OCI-LY3 (cell line): ENCODE measurements at regions not wholly inside any gene's neighbourhood (a gene's known extent, or its start where the extent isn't known, plus 50 kb on each side); places are given as distances from the start of the nearest gene placed in this dataset.

ENCODE experiments used
- H2AFZ ChIP-seq: fragments of 200-600, 300-600 bp; shearing (Covaris generic); 2 replicates; pipeline ENCODE4 v1.6.0; 2014; ENCODE audit warnings: antibody characterized with exemption, low read depth, low read length
- H3K27ac ChIP-seq: fragments of 200-600, 300-600 bp; sonication (generic); 2 replicates; pipeline ENCODE4 v1.5.1; 2014; ENCODE audit warnings: mild to moderate bottlenecking, low read length, moderate library complexity, mixed read lengths
- H3K27me3 ChIP-seq: fragments of 200-600, 300-600 bp; sonication (generic); 2 replicates; pipeline ENCODE4 v1.6.1; 2014; ENCODE audit warnings: low read depth, low read length, mixed read lengths
- H3K36me3 ChIP-seq: fragments of 200-600, 300-600 bp; sonication (generic); replicated peaks from 2 replicates; pipeline ENCODE3; 2014; ENCODE audit warnings: low read depth, low read length, mixed read lengths
- H3K4me1 ChIP-seq: fragments of 300-600, 200-600 bp; sonication (generic); 2 replicates; pipeline ENCODE4 v1.6.1; 2014; ENCODE audit warnings: low read length, mixed read lengths
- H3K4me2 ChIP-seq: fragments of 200-600, 300-600 bp; sonication (generic); 2 replicates; pipeline ENCODE4 v1.6.1; 2014; ENCODE audit warnings: low read length, mixed read lengths
- H3K4me3 ChIP-seq: fragments of 300-600, 200-600 bp; sonication (generic); 2 replicates; pipeline ENCODE4 v1.5.1; 2014; ENCODE audit warnings: antibody characterized with exemption, mild to moderate bottlenecking, low read length, moderate library complexity
- H3K79me2 ChIP-seq: fragments of 300-600, 200-600 bp; shearing (Covaris generic); 2 replicates; pipeline ENCODE4 v1.6.1; 2014; ENCODE audit warnings: mild to moderate bottlenecking, low read length, mixed read lengths
- H3K9ac ChIP-seq: fragments of 300-600, 200-600 bp; shearing (Covaris generic); 2 replicates; pipeline ENCODE4 v1.6.0; 2014; ENCODE audit warnings: mild to moderate bottlenecking, low read length, moderate library complexity
- H3K9me3 ChIP-seq: fragments of 200-600, 300-600 bp; shearing (Covaris generic); 2 replicates; pipeline ENCODE4 v1.6.1; 2014; ENCODE audit warnings: low read length, mixed read lengths; ENCODE audit not compliant: insufficient read depth
- H4K20me1 ChIP-seq: fragments of 200-600, 300-600 bp; sonication (generic); 2 replicates; pipeline ENCODE4 v1.6.1; 2016; ENCODE audit warnings: low read length, mixed read lengths; ENCODE audit not compliant: insufficient read depth
- CTCF ChIP-seq: fragments of 200-600, 300-600 bp; sonication (generic); IDR thresholded peaks from 2 replicates; pipeline ENCODE4 v1.5.1; 2014; ENCODE audit warnings: antibody characterized with exemption, low read length, low read depth
- EZH2phosphoT487 ChIP-seq: fragments of 200-600 bp; shearing (Covaris generic); IDR thresholded peaks from 2 replicates; pipeline ENCODE4 v1.6.1; 2018; ENCODE audit warnings: antibody characterized with exemption, mixed run types, low read depth

GRCh38 chr4:186885289-186885688 is 161.6 kb upstream of the FAT1 start:
- no peak overlapping the region for H2AFZ ChIP-seq
- no peaks in the 10 kb centered on the region for H3K9me3 ChIP-seq
- no peak overlapping the region for H3K9ac ChIP-seq
- H3K79me2 ChIP-seq: no peaks in the 10 kb centered on the region
- no peak overlapping the region for H3K4me2 ChIP-seq
- H3K4me1 ChIP-seq: no peaks in the 10 kb centered on the region
- H3K4me3 ChIP-seq: no peak overlapping the region
- no peak for TF ChIP-seq CTCF
- TF ChIP-seq EZH2phosphoT487: no peak
- H4K20me1 ChIP-seq: no peaks in the 10 kb centered on the region
- H3K36me3 ChIP-seq: no peaks in the 10 kb centered on the region
- no peaks in the 10 kb centered on the region for H3K27me3 ChIP-seq
- H3K27ac ChIP-seq: no peak overlapping the region

GRCh38 chr4:186886759-186887158 is 163.1 kb upstream of the FAT1 start:
- no peaks in the 10 kb centered on the region for H4K20me1 ChIP-seq
- no peak overlapping the region for H3K27ac ChIP-seq
- no peaks in the 10 kb centered on the region for H3K4me1 ChIP-seq
- H3K4me3 ChIP-seq: no peak overlapping the region
- no peak overlapping the region for H2AFZ ChIP-seq
- no peak overlapping the region for H3K9ac ChIP-seq
- H3K79me2 ChIP-seq: no peaks in the 10 kb centered on the region
- no peaks in the 10 kb centered on the region for H3K27me3 ChIP-seq
- no peaks in the 10 kb centered on the region for H3K9me3 ChIP-seq
- no peaks in the 10 kb centered on the region for H3K36me3 ChIP-seq
- no peak overlapping the region for H3K4me2 ChIP-seq
- no peak for TF ChIP-seq CTCF
- no peak for TF ChIP-seq EZH2phosphoT487

GRCh38 chr4:186887291-186887700 is 163.6 kb upstream of the FAT1 start:
- Histone ChIP-seq H3K36me3 (no peaks in the 10 kb centered on the region), H3K79me2 (no peaks in the 10 kb centered on the region), H3K27me3 (no peaks in the 10 kb centered on the region), H3K9ac (no peak overlapping the region), H3K9me3 (no peaks in the 10 kb centered on the region), H3K27ac (no peak overlapping the region), H3K4me2 (no peak overlapping the region), H3K4me1 (no peaks in the 10 kb centered on the region), H4K20me1 (no peaks in the 10 kb centered on the region), H3K4me3 (no peak overlapping the region), H2AFZ (no peak overlapping the region)
- TF ChIP-seq CTCF (no peak), EZH2phosphoT487 (no peak)

GRCh38 chr4:186887752-186888151 is 164.1 kb upstream of the FAT1 start:
- Histone ChIP-seq H3K4me3 (no peak overlapping the region), H3K27me3 (no peaks in the 10 kb centered on the region), H4K20me1 (no peaks in the 10 kb centered on the region), H2AFZ (no peak overlapping the region), H3K4me2 (no peak overlapping the region), H3K9ac (no peak overlapping the region), H3K36me3 (no peaks in the 10 kb centered on the region), H3K27ac (no peak overlapping the region), H3K9me3 (no peaks in the 10 kb centered on the region), H3K79me2 (no peaks in the 10 kb centered on the region), H3K4me1 (no peaks in the 10 kb centered on the region)
- TF ChIP-seq EZH2phosphoT487: no peak
- no peak for TF ChIP-seq CTCF
